K562 (cell line): ENCODE measurements at regions not wholly inside any gene's neighbourhood (a gene's known extent, or its start where the extent isn't known, plus 50 kb on each side); places are given as distances from the start of the nearest gene placed in this dataset.

Experiments
- ATAC-seq: fragments of 200-7000 bp; cut with Tn5 transposase; 3 replicates; pipeline ENCODE4 v1.9.1; 2020; ENCODE audit warnings: moderate library complexity
- BruUV-seq: library from RNA; stranded (reverse); fragments of 400-500 nt; replicated peaks from 2 replicates; lab custom pipeline; 2021; lab: Mats Ljungman, UMichigan
- CTCF ChIA-PET: fragments of 300-600 bp; formaldehyde crosslinking; extraction: SDS; loops from one replicate; lab custom pipeline; 2021; ENCODE audit warnings: low intra/inter-chr PET ratio; lab: Yijun Ruan, JAX
- POLR2A ChIA-PET: fragments of 300-600, 350-650 bp; sonication (Branson Sonifier 250); formaldehyde crosslinking; extraction: SDS; loops from one replicate; lab custom pipeline; 2021; ENCODE audit warnings: antibody characterized with exemption, inconsistent platforms; lab: Yijun Ruan, JAX
- DNase-seq, 4 experiments: peaks; one replicate each; pipeline versions ENCODE4 v3.0.0 to v3.0.0-alpha.2; 2011 to 2018; ENCODE audit warnings: low spot score in 3 of 4, mixed read lengths in 3 of 4; ENCODE audit errors: extremely low read depth in 1 of 4
- FAIRE-seq: peaks from 2 replicates; lab custom pipeline; 2011; peaks lifted over from hg19 to GRCh38; lab: Jason Lieb, UNC
- H2AFZ ChIP-seq: 2 replicates; pipeline ENCODE4 v1.6.0; 2011; ENCODE audit warnings: low read depth, low read length, control low read depth, inconsistent platforms
- H3K27ac ChIP-seq: fragments of 200-600 bp; 3 replicates; pipeline ENCODE4 v1.8.0; 2011; ENCODE audit warnings: low read depth, mild to moderate bottlenecking, control low read depth, inconsistent platforms, low read length, moderate library complexity, mixed read lengths; ENCODE audit errors: extremely low read depth
- H3K27me3 ChIP-seq, 2 experiments: fragments of 300-600 bp in 1 of 2; 2 replicates in 1 of 2; 3 replicates in 1 of 2; pipeline versions ENCODE4 v1.6.0 to v1.8.0; 2011; ENCODE audit warnings: inconsistent platforms in 2 of 2, low read length in 2 of 2, mild to moderate bottlenecking in 1 of 2, mixed read lengths in 1 of 2, moderate library complexity in 1 of 2; ENCODE audit not compliant: control insufficient read depth in 2 of 2, insufficient read depth in 2 of 2
- H3K36me3 ChIP-seq: fragments of 300-600 bp; 3 replicates; pipeline ENCODE4 v1.8.0; 2011; ENCODE audit warnings: mild to moderate bottlenecking, low read length, inconsistent platforms; ENCODE audit not compliant: control insufficient read depth, insufficient read depth
- H3K4me1 ChIP-seq, 2 experiments: fragments of 200-600 bp in 1 of 2; replicated peaks in 1 of 2; 2 replicates in 1 of 2; 3 replicates in 1 of 2; pipeline versions ENCODE4 v1.5.1 to v1.8.0; 2011; ENCODE audit warnings: inconsistent platforms in 2 of 2, low read length in 2 of 2, mild to moderate bottlenecking in 1 of 2, mixed read lengths in 1 of 2, moderate library complexity in 1 of 2; ENCODE audit not compliant: control insufficient read depth in 2 of 2, insufficient read depth in 2 of 2
- H3K4me2 ChIP-seq: 2 replicates; pipeline ENCODE4 v1.6.1; 2011; ENCODE audit warnings: low read length, control low read depth, inconsistent platforms, mixed read lengths; ENCODE audit not compliant: insufficient read depth
- H3K4me3 ChIP-seq: fragments of 200-600 bp; sonication (generic), shearing (Covaris generic); 2 replicates; pipeline ENCODE4 v1.5.1; 2016; ENCODE audit warnings: control low read depth, inconsistent platforms
- H3K79me2 ChIP-seq: fragments of 200-600 bp; 3 replicates; pipeline ENCODE4 v1.8.0; 2011; ENCODE audit warnings: low read length, inconsistent platforms; ENCODE audit not compliant: control insufficient read depth, insufficient read depth
- H3K9ac ChIP-seq, 2 experiments: 2 replicates each; pipeline versions ENCODE4 v1.6.0 to v1.6.1; 2011; ENCODE audit warnings: low read depth in 2 of 2, low read length in 2 of 2, control low read depth in 1 of 2, inconsistent platforms in 1 of 2, mild to moderate bottlenecking in 1 of 2, mixed read lengths in 1 of 2; ENCODE audit not compliant: insufficient read depth in 1 of 2
- H3K9me1 ChIP-seq: one replicate; pipeline ENCODE4 v1.6.0; 2011; ENCODE audit warnings: inconsistent platforms, mild to moderate bottlenecking, low read length, moderate library complexity; ENCODE audit not compliant: control insufficient read depth, insufficient read depth
- H3K9me3 ChIP-seq: replicated peaks from 2 replicates; pipeline ENCODE4 v1.5.1; 2011; ENCODE audit warnings: low read depth, low read length, inconsistent platforms; ENCODE audit not compliant: control insufficient read depth, insufficient read depth
- H4K20me1 ChIP-seq: replicated peaks from 2 replicates; pipeline ENCODE4 v1.6.1; 2011; ENCODE audit warnings: low read length, inconsistent platforms, mixed read lengths; ENCODE audit not compliant: control insufficient read depth, insufficient read depth
- ATF1 ChIP-seq, 2 experiments: fragments of 450-650 bp in 1 of 2; IDR thresholded peaks; 2 replicates each; pipeline ENCODE4 v1.6.1; 2016; ENCODE audit warnings: missing compliant biosample characterization in 1 of 2, missing genetic modification characterization in 1 of 2
- DIDO1 ChIP-seq: fragments of 450-650 bp; IDR thresholded peaks from 2 replicates; pipeline ENCODE4 v1.6.1; 2016; ENCODE audit warnings: low read depth, missing biosample characterization, missing genetic modification characterization
- FIP1L1 ChIP-seq: fragments of 200-400 bp; formaldehyde crosslinking; IDR thresholded peaks from 2 replicates; pipeline ENCODE4 v1.6.1; 2018; ENCODE audit warnings: mild to moderate bottlenecking, low read depth, low read length; ENCODE audit not compliant: poor library complexity, severe bottlenecking
- FOXP1 ChIP-seq: sonication (generic); formaldehyde crosslinking; IDR thresholded peaks from 2 replicates; pipeline ENCODE4 v1.8.0; 2022; ENCODE audit warnings: mild to moderate bottlenecking, missing genetic modification reagents
- GTF2A2 ChIP-seq: IDR thresholded peaks from 2 replicates; pipeline ENCODE4 v1.6.1; 2016; ENCODE audit warnings: mild to moderate bottlenecking, missing genetic modification characterization, missing compliant biosample characterization
- KDM1A ChIP-seq, 2 experiments: fragments of 450-650 bp; IDR thresholded peaks; 2 replicates each; pipeline ENCODE4 v1.6.1; 2016; ENCODE audit warnings: mild to moderate bottlenecking in 2 of 2
- MCM3 ChIP-seq: fragments of 450-650 bp; IDR thresholded peaks from 2 replicates; pipeline ENCODE4 v1.6.1; 2016
- POLR2G ChIP-seq: fragments of 200-400 bp; formaldehyde crosslinking; IDR thresholded peaks from 2 replicates; pipeline ENCODE4 v1.6.1; 2017; ENCODE audit warnings: low read depth, mild to moderate bottlenecking, antibody characterized with exemption, low read length, moderate library complexity
- RBM22 ChIP-seq: fragments of 200-400 bp; formaldehyde crosslinking; IDR thresholded peaks from 2 replicates; pipeline ENCODE4 v1.6.1; 2018; ENCODE audit warnings: low read length, low read depth; ENCODE audit not compliant: poor library complexity, severe bottlenecking
- RBM39 ChIP-seq: fragments of 200-400 bp; formaldehyde crosslinking; optimal IDR thresholded peaks from 2 replicates; pipeline ENCODE3; 2018; ENCODE audit warnings: low read depth, low read length
- SMAD2 ChIP-seq: fragments of 150-350 bp; IDR thresholded peaks from 2 replicates; pipeline ENCODE4 v1.6.1; 2014; ENCODE audit warnings: low read depth, mild to moderate bottlenecking, low read length
- TCF3 ChIP-seq: sonication (generic); formaldehyde crosslinking; IDR thresholded peaks from 2 replicates; pipeline ENCODE4 v1.4.0; 2020; ENCODE audit warnings: mild to moderate bottlenecking, missing genetic modification reagents
- XRCC5 ChIP-seq: fragments of 200-400 bp; formaldehyde crosslinking; IDR thresholded peaks from 2 replicates; pipeline ENCODE4 v1.6.1; 2017; ENCODE audit warnings: low read depth, mild to moderate bottlenecking, low read length
- ZFP36 ChIP-seq: fragments of 150-350 bp; IDR thresholded peaks from 2 replicates; pipeline ENCODE4 v1.6.1; 2018; ENCODE audit warnings: low read length, low read depth; ENCODE audit not compliant: partially characterized antibody
- ZNF717 ChIP-seq: fragments of 250-450 bp; sonication (Bioruptor Pico); IDR thresholded peaks from 2 replicates; pipeline ENCODE4 v1.5.0; 2021
- WGBS: fragments of 100-300 bp; shearing (Covaris generic); methylation state at CpG from one replicate; pipeline ENCODE4 v1.1.6; 2016; ENCODE audit warnings: low coverage, mixed read lengths; ENCODE audit not compliant: insufficient coverage; ENCODE audit errors: missing lambda C conversion rate; 5-methylcytosine and 5-hydroxymethylcytosine counted together
- in situ Hi-C: fragments of 300-500 bp; cut with MboI; formaldehyde crosslinking; loops from 4 replicates; pipeline ENCODE4 v1.15.0; 2018; ENCODE audit warnings: inconsistent platforms, mixed read lengths
- intact Hi-C: fragments of 100-400 bp; cut with micrococcal nuclease; formaldehyde crosslinking; loops from 2 replicates; pipeline ENCODE4 v1.14.2; 2022
- TF ChIP-seq, protein P1 (sequence below): fragments of 450-650 bp; formaldehyde crosslinking; IDR thresholded peaks from 2 replicates; pipeline ENCODE4 v1.4.0; 2022; ENCODE audit warnings: mild to moderate bottlenecking, moderate library complexity
- TF ChIP-seq, protein P2 (sequence below): IDR thresholded peaks from 3 replicates; pipeline ENCODE4 v1.6.1; 2011; ENCODE audit warnings: borderline replicate concordance, mild to moderate bottlenecking; ENCODE audit not compliant: insufficient read length, insufficient read depth
- TF ChIP-seq, protein P3 (sequence below): fragments of 450-650 bp; IDR thresholded peaks from 2 replicates; pipeline ENCODE4 v1.6.1; 2017; ENCODE audit warnings: antibody characterized with exemption, mild to moderate bottlenecking

DNA sequence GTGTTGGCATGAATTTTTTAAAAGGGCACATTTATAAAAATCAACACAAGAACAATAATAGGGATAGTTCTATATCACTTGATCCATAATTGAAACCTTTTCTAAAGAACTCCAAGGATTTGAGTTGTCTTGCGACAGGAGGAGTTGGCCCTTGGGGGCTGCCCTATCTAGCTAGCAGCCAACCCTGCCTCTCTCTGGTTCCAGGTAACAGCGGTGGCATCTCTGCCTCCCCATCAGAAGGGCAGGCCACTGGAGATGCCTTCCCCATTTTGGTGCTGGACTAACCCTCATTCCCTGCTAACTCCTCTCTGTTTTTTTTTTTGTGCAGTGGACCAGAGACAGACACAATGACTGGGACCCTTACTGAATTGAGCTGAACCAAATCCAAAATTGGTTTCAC, 393.0 kb downstream of the MED10 start:
- no peak overlapping the region for H3K4me2 ChIP-seq
- no peak overlapping the region for H3K4me3 ChIP-seq
- no peaks in the 10 kb centered on the region for H3K36me3 ChIP-seq
- no peaks in the 10 kb centered on the region for H3K9me3 ChIP-seq
- H3K9me1 ChIP-seq, result no peaks in the 10 kb centered on the region
- no peak overlapping the region for H2AFZ ChIP-seq
- H3K27ac ChIP-seq, result no peak overlapping the region
- no TSS peak for BruUV-seq
- H3K4me1 ChIP-seq, result no peaks in the 10 kb centered on the region
- H3K27me3 ChIP-seq, result no peaks in the 10 kb centered on the region; a peak in 1 of 5 replicates
- H3K79me2 ChIP-seq, result no peaks in the 10 kb centered on the region
- no peak overlapping the region for H3K9ac ChIP-seq
- TF ChIP-seq ZNF717 (CRISPR knock-in tag) (no peak), KDM1A (IDR thresholded peaks at IDR 0.05) (no peak), FOXP1 (no peak), GTF2A2 (no peak), POLR2G (no peak), ATF1 (CRISPR knock-in tag; IDR thresholded peaks at IDR 0.05) (no peak), ATF1 (tag; IDR thresholded peaks at IDR 0.05) (no peak), FIP1L1 (no peak), ZFP36 (no peak), RBM22 (no peak), XRCC5 (no peak), MCM3 (no peak), RBM39 (no peak), SMAD2 (no peak), TCF3 (CRISPR knock-in tag) (no peak), DIDO1 (tag) (no peak)
- TF ChIP-seq, protein P1, sequence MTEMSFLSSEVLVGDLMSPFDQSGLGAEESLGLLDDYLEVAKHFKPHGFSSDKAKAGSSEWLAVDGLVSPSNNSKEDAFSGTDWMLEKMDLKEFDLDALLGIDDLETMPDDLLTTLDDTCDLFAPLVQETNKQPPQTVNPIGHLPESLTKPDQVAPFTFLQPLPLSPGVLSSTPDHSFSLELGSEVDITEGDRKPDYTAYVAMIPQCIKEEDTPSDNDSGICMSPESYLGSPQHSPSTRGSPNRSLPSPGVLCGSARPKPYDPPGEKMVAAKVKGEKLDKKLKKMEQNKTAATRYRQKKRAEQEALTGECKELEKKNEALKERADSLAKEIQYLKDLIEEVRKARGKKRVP (CRISPR knock-in tag), result no peak
- TF ChIP-seq, protein P2, sequence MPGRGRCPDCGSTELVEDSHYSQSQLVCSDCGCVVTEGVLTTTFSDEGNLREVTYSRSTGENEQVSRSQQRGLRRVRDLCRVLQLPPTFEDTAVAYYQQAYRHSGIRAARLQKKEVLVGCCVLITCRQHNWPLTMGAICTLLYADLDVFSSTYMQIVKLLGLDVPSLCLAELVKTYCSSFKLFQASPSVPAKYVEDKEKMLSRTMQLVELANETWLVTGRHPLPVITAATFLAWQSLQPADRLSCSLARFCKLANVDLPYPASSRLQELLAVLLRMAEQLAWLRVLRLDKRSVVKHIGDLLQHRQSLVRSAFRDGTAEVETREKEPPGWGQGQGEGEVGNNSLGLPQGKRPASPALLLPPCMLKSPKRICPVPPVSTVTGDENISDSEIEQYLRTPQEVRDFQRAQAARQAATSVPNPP, result no peak
- TF ChIP-seq, protein P3, sequence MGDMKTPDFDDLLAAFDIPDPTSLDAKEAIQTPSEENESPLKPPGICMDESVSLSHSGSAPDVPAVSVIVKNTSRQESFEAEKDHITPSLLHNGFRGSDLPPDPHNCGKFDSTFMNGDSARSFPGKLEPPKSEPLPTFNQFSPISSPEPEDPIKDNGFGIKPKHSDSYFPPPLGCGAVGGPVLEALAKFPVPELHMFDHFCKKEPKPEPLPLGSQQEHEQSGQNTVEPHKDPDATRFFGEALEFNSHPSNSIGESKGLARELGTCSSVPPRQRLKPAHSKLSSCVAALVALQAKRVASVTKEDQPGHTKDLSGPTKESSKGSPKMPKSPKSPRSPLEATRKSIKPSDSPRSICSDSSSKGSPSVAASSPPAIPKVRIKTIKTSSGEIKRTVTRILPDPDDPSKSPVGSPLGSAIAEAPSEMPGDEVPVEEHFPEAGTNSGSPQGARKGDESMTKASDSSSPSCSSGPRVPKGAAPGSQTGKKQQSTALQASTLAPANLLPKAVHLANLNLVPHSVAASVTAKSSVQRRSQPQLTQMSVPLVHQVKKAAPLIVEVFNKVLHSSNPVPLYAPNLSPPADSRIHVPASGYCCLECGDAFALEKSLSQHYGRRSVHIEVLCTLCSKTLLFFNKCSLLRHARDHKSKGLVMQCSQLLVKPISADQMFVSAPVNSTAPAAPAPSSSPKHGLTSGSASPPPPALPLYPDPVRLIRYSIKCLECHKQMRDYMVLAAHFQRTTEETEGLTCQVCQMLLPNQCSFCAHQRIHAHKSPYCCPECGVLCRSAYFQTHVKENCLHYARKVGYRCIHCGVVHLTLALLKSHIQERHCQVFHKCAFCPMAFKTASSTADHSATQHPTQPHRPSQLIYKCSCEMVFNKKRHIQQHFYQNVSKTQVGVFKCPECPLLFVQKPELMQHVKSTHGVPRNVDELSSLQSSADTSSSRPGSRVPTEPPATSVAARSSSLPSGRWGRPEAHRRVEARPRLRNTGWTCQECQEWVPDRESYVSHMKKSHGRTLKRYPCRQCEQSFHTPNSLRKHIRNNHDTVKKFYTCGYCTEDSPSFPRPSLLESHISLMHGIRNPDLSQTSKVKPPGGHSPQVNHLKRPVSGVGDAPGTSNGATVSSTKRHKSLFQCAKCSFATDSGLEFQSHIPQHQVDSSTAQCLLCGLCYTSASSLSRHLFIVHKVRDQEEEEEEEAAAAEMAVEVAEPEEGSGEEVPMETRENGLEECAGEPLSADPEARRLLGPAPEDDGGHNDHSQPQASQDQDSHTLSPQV, result no peak
- ATAC-seq (no peak), FAIRE-seq (no peak), DNase-seq (no peak)
- in situ Hi-C loops (no loop called here), intact Hi-C loops (no loop called here)
- CTCF ChIA-PET, result no interaction called here
- WGBS, result 0% methylated on average over 2 of the region's 2 CpGs
- POLR2A ChIA-PET, result no interaction called here
- no peaks in the 10 kb centered on the region for H4K20me1 ChIP-seq
